Ramos (cell line): ENCODE measurements at regions not wholly inside any gene's neighbourhood (a gene's known extent, or its start where the extent isn't known, plus 50 kb on each side); places are given as distances from the start of the nearest gene placed in this dataset.

ENCODE experiments used
- in situ Hi-C: fragments of 300-500 bp; cut with MboI; formaldehyde crosslinking; loops from one replicate; pipeline ENCODE4 v1.14.3; 2022; ENCODE audit warnings: low sequenced_read_pairs; ENCODE audit not compliant: unreplicated experiment

DNA sequence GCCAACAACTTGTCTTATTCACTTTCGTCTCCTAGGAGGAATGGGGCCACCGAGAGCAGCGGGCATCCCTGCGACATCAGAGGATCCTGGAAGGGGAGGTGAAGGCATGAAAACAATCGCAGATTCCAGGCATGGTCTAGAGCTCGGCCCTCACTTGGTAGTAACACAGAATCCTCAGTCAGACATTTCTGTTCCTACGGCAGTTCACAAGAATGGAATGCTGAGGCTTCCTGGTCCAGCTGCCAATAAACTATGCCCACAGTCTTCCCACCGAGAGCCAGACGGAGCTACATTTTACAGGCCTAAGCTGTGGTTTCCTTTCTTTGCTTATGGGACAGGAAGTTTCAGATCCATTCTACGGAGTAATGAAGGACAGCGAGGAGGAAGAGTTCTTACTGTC, 75.8 kb downstream of the OR13A1 start:
- in situ Hi-C loops = loop anchor here (25.0 kb wide), 2 partner anchors 798 to 998 kb away; partner anchors contain the start of genes MSMB and NCOA4

GRCh38 chr10:45241865-45242520, 73.4 kb downstream of the OR13A1 start:
- in situ Hi-C loops = loop anchor here (25.0 kb wide), 2 partner anchors 795 to 995 kb away; partner anchors contain the start of genes MSMB and NCOA4

- in situ Hi-C loops = loop anchor here (25.0 kb wide), 2 partner anchors 794 to 994 kb away; partner anchors contain the start of genes MSMB and NCOA4
These were observed 72.1 kb downstream of the OR13A1 start for GRCh38 chr10:45243261-45243660.

GRCh38 chr10:45246522-45246921, 68.9 kb downstream of the OR13A1 start:
- in situ Hi-C loops = loop anchor here (25.0 kb wide), 2 partner anchors 791 to 991 kb away; partner anchors contain the start of genes MSMB and NCOA4

DNA sequence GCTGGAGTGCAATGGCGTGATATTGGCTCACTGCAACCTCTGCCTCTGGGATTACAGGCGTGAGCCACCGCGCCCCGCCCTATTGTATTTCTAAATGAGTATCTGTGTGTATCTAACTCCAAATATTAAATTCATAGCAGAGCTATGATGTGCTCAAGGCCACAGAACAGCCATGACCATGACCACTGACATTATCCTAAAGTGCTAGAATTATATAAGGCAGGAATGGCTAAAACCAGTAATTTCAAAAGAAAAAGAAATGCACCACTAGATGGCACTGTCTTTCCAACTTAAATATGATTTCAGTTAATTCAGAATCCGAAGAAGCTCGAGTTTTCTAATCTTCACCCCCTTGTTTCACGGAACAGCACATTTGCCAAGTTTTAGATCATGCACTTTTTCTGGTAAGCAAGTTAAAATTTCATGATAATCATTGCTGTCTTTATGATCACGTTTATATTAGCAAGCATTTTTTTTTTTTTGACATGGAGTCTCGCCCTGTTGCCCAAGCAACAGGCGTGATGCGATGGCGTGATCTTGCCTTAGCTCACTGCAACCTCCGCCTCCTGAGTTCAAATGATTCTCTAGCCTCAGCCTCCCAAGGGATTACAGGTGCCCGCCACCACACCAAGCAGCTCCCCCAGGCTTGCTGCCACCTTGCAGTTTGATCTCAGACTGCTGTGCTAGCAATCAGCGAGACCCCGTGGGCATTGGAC, 65.3 kb downstream of the OR13A1 start:
- in situ Hi-C loops = loop anchor here (10.0 to 25.0 kb wide), 3 partner anchors 205 to 987 kb away; partner anchors contain the start of genes MSMB and NCOA4

DNA sequence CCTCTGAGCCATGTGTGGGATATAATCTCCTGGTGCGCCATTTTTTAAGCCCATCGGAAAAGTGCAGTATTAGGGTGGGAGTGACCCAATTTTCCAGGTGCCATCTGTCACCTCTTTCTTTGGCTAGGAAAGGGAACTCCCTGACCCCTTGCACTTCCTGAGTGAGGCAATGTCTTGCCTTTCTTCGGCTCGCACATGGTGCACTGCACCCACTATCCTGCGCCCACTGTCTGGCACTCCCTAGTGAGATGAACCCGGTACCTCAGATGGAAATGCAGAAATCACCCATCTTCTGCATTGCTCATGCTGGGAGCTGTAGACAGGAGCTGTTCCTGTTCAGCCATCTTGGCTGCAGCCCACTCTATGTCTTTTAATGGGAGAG, 64.7 kb downstream of the OR13A1 start:
- in situ Hi-C loops = loop anchor here (10.0 kb wide), 1 partner anchor 204 kb away; no protein-coding TSS in a partner anchor
